ENCODE measurements at regions not wholly inside any gene's neighbourhood (a gene's known extent, or its start where the extent isn't known, plus 50 kb on each side); places are given as distances from the start of the nearest gene placed in this dataset.

- no peaks in the 10 kb centered on the region for H3K9me3 ChIP-seq
- intact Hi-C loops (cut with DNase I) = no loop called here
- H3K27me3 ChIP-seq = no peaks in the 10 kb centered on the region
- TF ChIP-seq, protein P1, sequence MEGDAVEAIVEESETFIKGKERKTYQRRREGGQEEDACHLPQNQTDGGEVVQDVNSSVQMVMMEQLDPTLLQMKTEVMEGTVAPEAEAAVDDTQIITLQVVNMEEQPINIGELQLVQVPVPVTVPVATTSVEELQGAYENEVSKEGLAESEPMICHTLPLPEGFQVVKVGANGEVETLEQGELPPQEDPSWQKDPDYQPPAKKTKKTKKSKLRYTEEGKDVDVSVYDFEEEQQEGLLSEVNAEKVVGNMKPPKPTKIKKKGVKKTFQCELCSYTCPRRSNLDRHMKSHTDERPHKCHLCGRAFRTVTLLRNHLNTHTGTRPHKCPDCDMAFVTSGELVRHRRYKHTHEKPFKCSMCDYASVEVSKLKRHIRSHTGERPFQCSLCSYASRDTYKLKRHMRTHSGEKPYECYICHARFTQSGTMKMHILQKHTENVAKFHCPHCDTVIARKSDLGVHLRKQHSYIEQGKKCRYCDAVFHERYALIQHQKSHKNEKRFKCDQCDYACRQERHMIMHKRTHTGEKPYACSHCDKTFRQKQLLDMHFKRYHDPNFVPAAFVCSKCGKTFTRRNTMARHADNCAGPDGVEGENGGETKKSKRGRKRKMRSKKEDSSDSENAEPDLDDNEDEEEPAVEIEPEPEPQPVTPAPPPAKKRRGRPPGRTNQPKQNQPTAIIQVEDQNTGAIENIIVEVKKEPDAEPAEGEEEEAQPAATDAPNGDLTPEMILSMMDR (IDR thresholded peaks at IDR 0.05) = no peak
- no peak for DNase-seq (ENCODE audit: low spot score in 2 of 2)
- H3K36me3 ChIP-seq = no peaks in the 10 kb centered on the region
- no peaks in the 10 kb centered on the region for H3K4me1 ChIP-seq
- no peak overlapping the region for H3K4me3 ChIP-seq
- H3K27ac ChIP-seq = no peak overlapping the region
Observed at GRCh38 chr6:145375502-145375901, 359.8 kb downstream of the EPM2A start.

DNA sequence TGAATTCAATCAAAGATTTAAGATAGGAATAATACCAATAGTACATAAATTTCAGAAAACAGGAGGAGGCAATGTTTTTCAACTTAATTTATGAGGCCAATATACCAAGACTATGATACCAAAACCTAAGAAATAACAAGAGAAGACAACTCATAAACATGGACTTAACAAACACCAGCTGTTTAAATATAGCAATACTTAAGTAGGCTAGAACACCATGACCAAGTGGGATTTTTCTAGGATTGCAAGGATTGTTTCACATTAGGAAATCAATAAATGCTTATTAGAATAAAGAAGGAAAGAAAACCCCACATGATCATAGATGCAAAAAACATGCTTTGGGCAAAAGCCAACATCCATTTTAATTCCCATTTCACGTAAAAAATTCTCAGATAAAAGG, 355.1 kb downstream of the EPM2A start:
- DNase-seq (ENCODE audit: low spot score in 2 of 2) = no peak
- no peaks in the 10 kb centered on the region for H3K36me3 ChIP-seq
- H3K27me3 ChIP-seq = no peaks in the 10 kb centered on the region
- H3K27ac ChIP-seq = no peak overlapping the region
- no peak overlapping the region for H3K4me3 ChIP-seq
- H3K9me3 ChIP-seq = no peaks in the 10 kb centered on the region
- H3K4me1 ChIP-seq = no peaks in the 10 kb centered on the region
- TF ChIP-seq, protein P1 (IDR thresholded peaks at IDR 0.05) = no peak
- intact Hi-C loops (cut with DNase I) = no loop called here

DNA sequence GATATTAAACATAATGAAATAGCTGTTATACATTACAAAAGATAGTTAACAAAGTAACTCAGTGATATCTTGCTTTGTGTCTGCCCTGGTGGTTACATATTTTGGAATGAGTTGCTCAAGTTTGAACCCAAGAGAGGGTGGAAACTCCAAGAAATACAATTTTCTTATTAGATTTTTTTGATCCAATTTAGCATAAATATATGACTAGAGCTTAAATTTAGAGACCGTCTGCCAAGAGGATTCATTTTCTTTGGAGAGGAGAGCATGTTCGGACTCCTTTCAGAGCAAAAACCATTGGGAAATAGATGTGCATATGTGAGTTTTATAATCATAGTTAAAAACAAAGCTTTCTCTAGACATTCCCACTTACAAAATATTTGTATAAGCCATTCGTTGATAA, 353.4 kb downstream of the EPM2A start:
- no peak overlapping the region for H3K4me3 ChIP-seq
- no peaks in the 10 kb centered on the region for H3K4me1 ChIP-seq
- no peaks in the 10 kb centered on the region for H3K27me3 ChIP-seq
- no peak for DNase-seq (ENCODE audit: low spot score in 2 of 2)
- H3K9me3 ChIP-seq = no peaks in the 10 kb centered on the region
- no peak overlapping the region for H3K27ac ChIP-seq
- no peaks in the 10 kb centered on the region for H3K36me3 ChIP-seq
- TF ChIP-seq, protein P1 (IDR thresholded peaks at IDR 0.05) = no peak
- intact Hi-C loops (cut with DNase I) = no loop called here

DNA sequence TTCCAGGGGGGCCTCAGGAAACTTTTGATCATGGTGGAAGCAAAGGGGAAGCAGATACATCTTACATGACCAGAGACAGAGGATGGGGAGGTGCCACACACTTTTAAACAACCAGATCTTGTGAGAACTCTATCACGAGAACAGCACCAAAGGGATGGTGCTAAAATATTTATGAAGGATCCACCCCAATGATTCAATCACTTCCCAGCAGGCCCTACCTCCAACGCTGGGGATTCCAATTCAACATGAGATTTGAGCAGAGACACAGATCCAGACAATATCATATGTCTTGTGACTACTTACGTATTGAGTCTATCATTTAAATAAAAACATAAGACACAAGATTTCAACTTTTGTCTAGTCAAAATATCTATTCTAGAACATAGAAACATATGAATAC, 351.9 kb downstream of the EPM2A start:
- intact Hi-C loops (cut with DNase I) = no loop called here
- DNase-seq (ENCODE audit: low spot score in 2 of 2) = no peak
- Histone ChIP-seq H3K27ac (no peak overlapping the region), H3K27me3 (no peaks in the 10 kb centered on the region), H3K36me3 (no peaks in the 10 kb centered on the region), H3K4me1 (no peaks in the 10 kb centered on the region), H3K9me3 (no peaks in the 10 kb centered on the region), H3K4me3 (no peak overlapping the region)
- TF ChIP-seq, protein P1 (IDR thresholded peaks at IDR 0.05) = no peak

- TF ChIP-seq, protein P1 (IDR thresholded peaks at IDR 0.05) = no peak
- no peaks in the 10 kb centered on the region for H3K36me3 ChIP-seq
- DNase-seq (ENCODE audit: low spot score in 2 of 2) = no peak
- H3K9me3 ChIP-seq = no peaks in the 10 kb centered on the region
- no peak overlapping the region for H3K4me3 ChIP-seq
- no peak overlapping the region for H3K27ac ChIP-seq
- no peaks in the 10 kb centered on the region for H3K4me1 ChIP-seq
- intact Hi-C loops (cut with DNase I) = no loop called here
- H3K27me3 ChIP-seq = no peaks in the 10 kb centered on the region
Observed at GRCh38 chr6:145384503-145384902, 350.8 kb downstream of the EPM2A start.

GRCh38 chr6:145396499-145396898, 338.8 kb downstream of the EPM2A start:
- H3K4me3 ChIP-seq = no peak overlapping the region
- TF ChIP-seq, protein P1 (IDR thresholded peaks at IDR 0.05) = no peak
- H3K27me3 ChIP-seq = no peaks in the 10 kb centered on the region
- H3K4me1 ChIP-seq = no peaks in the 10 kb centered on the region
- DNase-seq (ENCODE audit: low spot score in 2 of 2) = no peak
- H3K9me3 ChIP-seq = no peaks in the 10 kb centered on the region
- intact Hi-C loops (cut with DNase I) = no loop called here
- H3K27ac ChIP-seq = no peak overlapping the region
- no peaks in the 10 kb centered on the region for H3K36me3 ChIP-seq

Measured in ascending aorta (tissue), 2 donors.